Endothelial cell of umbilical vein (primary cell): ENCODE measurements at regions not wholly inside any gene's neighbourhood (a gene's known extent, or its start where the extent isn't known, plus 50 kb on each side); places are given as distances from the start of the nearest gene placed in this dataset.

ENCODE experiments used
- BruUV-seq: library from RNA; stranded (reverse); fragments of 400-500 nt; replicated peaks from 2 replicates; lab custom pipeline; 2021; lab: Mats Ljungman, UMichigan
- CTCF ChIA-PET: fragments of 300-600, 350-600 bp; sonication (Branson Sonifier 250); formaldehyde crosslinking; loops from one replicate; lab custom pipeline; 2021; ENCODE audit warnings: antibody characterized with exemption, inconsistent platforms; lab: Charles Lee
- POLR2A ChIA-PET: fragments of 300-600, 350-600 bp; sonication (Branson Sonifier 250); formaldehyde crosslinking; loops from one replicate; lab custom pipeline; 2021; ENCODE audit warnings: antibody characterized with exemption, inconsistent platforms; lab: Charles Lee
- DNase-seq: peaks from one replicate; pipeline ENCODE4 v3.0.0-alpha.2; 2011; ENCODE audit warnings: low read depth, low spot score
- FAIRE-seq: peaks from 2 replicates; lab custom pipeline; 2011; peaks lifted over from hg19 to GRCh38; lab: Jason Lieb, UNC
- H2AFZ ChIP-seq: 2 replicates; pipeline ENCODE4 v1.6.0; 2012; ENCODE audit warnings: low read depth, low read length, control low read depth, inconsistent platforms
- H3K27ac ChIP-seq: 2 replicates; pipeline ENCODE4 v1.5.1; 2011; ENCODE audit warnings: low read depth, mild to moderate bottlenecking, control low read depth, low read length, moderate library complexity; ENCODE audit not compliant: insufficient read depth
- H3K27me3 ChIP-seq, 2 experiments: 2 replicates each; pipeline versions ENCODE4 v1.6.0 to v1.6.1; 2011; ENCODE audit warnings: low read length in 2 of 2, mixed read lengths in 1 of 2; ENCODE audit not compliant: control insufficient read depth in 2 of 2, insufficient read depth in 2 of 2
- H3K36me3 ChIP-seq, 2 experiments: 2 replicates in 1 of 2; 3 replicates in 1 of 2; pipeline ENCODE4 v1.5.1; 2011; ENCODE audit warnings: low read length in 2 of 2, mild to moderate bottlenecking in 1 of 2, moderate library complexity in 1 of 2; ENCODE audit not compliant: control insufficient read depth in 2 of 2, insufficient read depth in 2 of 2; ENCODE audit errors: extremely low read depth in 1 of 2
- H3K4me1 ChIP-seq: 3 replicates; pipeline ENCODE4 v1.5.1; 2011; ENCODE audit warnings: mild to moderate bottlenecking, low read length; ENCODE audit not compliant: control insufficient read depth, insufficient read depth; ENCODE audit errors: extremely low read depth
- H3K4me2 ChIP-seq: 2 replicates; pipeline ENCODE4 v1.6.1; 2011; ENCODE audit warnings: low read length, control low read depth, mixed read lengths; ENCODE audit not compliant: insufficient read depth
- H3K4me3 ChIP-seq, 3 experiments: fragments of 200-600 bp in 1 of 3; sonication (generic), shearing (Covaris generic) in 1 of 3; replicated peaks in 1 of 3; 2 replicates each; pipeline ENCODE4 v1.5.1; 2011 to 2016; ENCODE audit warnings: control low read depth in 3 of 3, low read length in 3 of 3, mild to moderate bottlenecking in 2 of 3, inconsistent platforms in 1 of 3, low read depth in 1 of 3, moderate library complexity in 1 of 3; ENCODE audit not compliant: insufficient read depth in 1 of 3
- H3K79me2 ChIP-seq: 2 replicates; pipeline ENCODE4 v1.6.0; 2012; ENCODE audit warnings: low read length, inconsistent platforms; ENCODE audit not compliant: control insufficient read depth, insufficient read depth
- H3K9ac ChIP-seq: replicated peaks from 2 replicates; pipeline ENCODE3; 2011; ENCODE audit warnings: low read length, control low read depth; ENCODE audit not compliant: insufficient read depth; ENCODE audit errors: extremely low read depth
- H3K9me1 ChIP-seq: replicated peaks from 3 replicates; pipeline ENCODE4 v1.6.0; 2011; ENCODE audit warnings: mild to moderate bottlenecking, low read length; ENCODE audit not compliant: control insufficient read depth, insufficient read depth; ENCODE audit errors: extremely low read depth
- H3K9me3 ChIP-seq: replicated peaks from 2 replicates; pipeline ENCODE4 v1.5.1; 2012; ENCODE audit warnings: low read length, inconsistent platforms; ENCODE audit not compliant: control insufficient read depth, insufficient read depth
- H4K20me1 ChIP-seq: replicated peaks from 2 replicates; pipeline ENCODE3; 2011; ENCODE audit warnings: mild to moderate bottlenecking, low read length; ENCODE audit not compliant: control insufficient read depth, insufficient read depth; ENCODE audit errors: extremely low read depth
- EZH2 ChIP-seq: IDR thresholded peaks from 2 replicates; pipeline ENCODE4 v1.6.1; 2012; ENCODE audit warnings: borderline replicate concordance, low read depth, mild to moderate bottlenecking, moderate library complexity, low read length, inconsistent platforms; ENCODE audit not compliant: severe bottlenecking
- FOS ChIP-seq: IDR thresholded peaks from 2 replicates; pipeline ENCODE4 v1.6.1; 2011; ENCODE audit warnings: mild to moderate bottlenecking, low read length, moderate library complexity, borderline replicate concordance; ENCODE audit not compliant: insufficient read depth
- GATA2 ChIP-seq: IDR thresholded peaks from 2 replicates; pipeline ENCODE4 v1.7.0; 2011; ENCODE audit warnings: low read depth, mild to moderate bottlenecking, moderate library complexity, mixed read lengths, low read length; ENCODE audit not compliant: insufficient read length, insufficient read depth
- JUN ChIP-seq: IDR thresholded peaks from 2 replicates; pipeline ENCODE4 v1.6.1; 2011; ENCODE audit warnings: borderline replicate concordance, low read depth; ENCODE audit not compliant: insufficient read length, insufficient read depth
- MYC ChIP-seq: IDR thresholded peaks from one replicate; pipeline ENCODE4 v1.6.1; 2011; ENCODE audit warnings: mild to moderate bottlenecking, low read depth, low read length
- POLR2A ChIP-seq: IDR thresholded peaks from 2 replicates; pipeline ENCODE4 v1.6.1; 2012; ENCODE audit warnings: low read depth, mild to moderate bottlenecking, control low read depth, low read length
- POLR2AphosphoS5 ChIP-seq: IDR thresholded peaks from 2 replicates; pipeline ENCODE4 v1.6.1; 2012; ENCODE audit warnings: low read depth, mild to moderate bottlenecking, control low read depth, low read length, moderate library complexity; ENCODE audit not compliant: insufficient read depth
- dilution Hi-C: fragments of 300-500 bp; cut with MboI; formaldehyde crosslinking; loops from one replicate; pipeline ENCODE4 v1.15.0; 2019; ENCODE audit warnings: low sequenced_read_pairs; ENCODE audit not compliant: extremely low pct_ligation_motif_present
- intact Hi-C: fragments of 100-400 bp; cut with micrococcal nuclease; formaldehyde crosslinking; loops from one replicate; pipeline ENCODE4 v1.10.0; 2022
- TF ChIP-seq, protein P1 (sequence below), 2 donors: IDR thresholded peaks; 1 replicate in 1 of 2; 2 replicates in 1 of 2; pipeline ENCODE4 v1.5.1; 2011; ENCODE audit warnings: low read length in 2 of 2, mild to moderate bottlenecking in 2 of 2, moderate library complexity in 2 of 2, control low read depth in 1 of 2, inconsistent platforms in 1 of 2, low read depth in 1 of 2; ENCODE audit not compliant: insufficient read depth in 1 of 2; ENCODE audit errors: extremely low read depth in 1 of 2
- TF ChIP-seq, protein P2 (sequence below): IDR thresholded peaks from 2 replicates; pipeline ENCODE4 v1.6.1; 2011; ENCODE audit not compliant: insufficient read depth, insufficient read length

DNA sequence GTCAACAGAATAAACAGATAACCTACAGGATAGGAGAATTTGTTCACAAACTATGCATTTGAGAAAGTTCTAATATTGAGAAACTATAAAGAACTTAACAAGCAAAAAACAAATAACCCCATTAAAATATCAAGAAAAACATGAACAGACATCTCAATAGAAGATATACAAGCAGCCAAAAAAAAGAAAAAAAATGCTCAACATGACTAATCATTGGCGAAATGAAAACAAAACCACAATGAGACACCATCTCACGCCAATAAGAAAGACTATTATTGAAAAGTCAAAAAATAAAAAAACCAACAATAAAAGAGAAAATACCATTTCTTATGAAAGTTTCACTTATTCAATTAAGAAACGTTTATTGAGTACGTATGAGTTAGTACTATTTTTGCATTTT is 800.5 kb downstream of the CBLN2 start:
- H3K4me1 ChIP-seq, result no peaks in the 10 kb centered on the region
- no peaks in the 10 kb centered on the region for H4K20me1 ChIP-seq
- H2AFZ ChIP-seq, result no peak overlapping the region
- CTCF ChIA-PET, result no interaction called here
- no peaks in the 10 kb centered on the region for H3K27me3 ChIP-seq
- POLR2A ChIA-PET, result no interaction called here
- dilution Hi-C loops (no loop called here), intact Hi-C loops (no loop called here)
- H3K9ac ChIP-seq, result no peak overlapping the region
- no peaks in the 10 kb centered on the region for H3K9me3 ChIP-seq
- no TSS peak for BruUV-seq
- no peaks in the 10 kb centered on the region for H3K9me1 ChIP-seq
- H3K79me2 ChIP-seq, result no peaks in the 10 kb centered on the region
- FAIRE-seq, result no peak
- DNase-seq, result no peak
- H3K36me3 ChIP-seq, result no peaks in the 10 kb centered on the region
- H3K27ac ChIP-seq, result no peak overlapping the region
- TF ChIP-seq, protein P1, sequence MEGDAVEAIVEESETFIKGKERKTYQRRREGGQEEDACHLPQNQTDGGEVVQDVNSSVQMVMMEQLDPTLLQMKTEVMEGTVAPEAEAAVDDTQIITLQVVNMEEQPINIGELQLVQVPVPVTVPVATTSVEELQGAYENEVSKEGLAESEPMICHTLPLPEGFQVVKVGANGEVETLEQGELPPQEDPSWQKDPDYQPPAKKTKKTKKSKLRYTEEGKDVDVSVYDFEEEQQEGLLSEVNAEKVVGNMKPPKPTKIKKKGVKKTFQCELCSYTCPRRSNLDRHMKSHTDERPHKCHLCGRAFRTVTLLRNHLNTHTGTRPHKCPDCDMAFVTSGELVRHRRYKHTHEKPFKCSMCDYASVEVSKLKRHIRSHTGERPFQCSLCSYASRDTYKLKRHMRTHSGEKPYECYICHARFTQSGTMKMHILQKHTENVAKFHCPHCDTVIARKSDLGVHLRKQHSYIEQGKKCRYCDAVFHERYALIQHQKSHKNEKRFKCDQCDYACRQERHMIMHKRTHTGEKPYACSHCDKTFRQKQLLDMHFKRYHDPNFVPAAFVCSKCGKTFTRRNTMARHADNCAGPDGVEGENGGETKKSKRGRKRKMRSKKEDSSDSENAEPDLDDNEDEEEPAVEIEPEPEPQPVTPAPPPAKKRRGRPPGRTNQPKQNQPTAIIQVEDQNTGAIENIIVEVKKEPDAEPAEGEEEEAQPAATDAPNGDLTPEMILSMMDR (IDR thresholded peaks at IDR 0.05; ENCODE audit: extremely low read depth in 1 of 2, insufficient read depth in 1 of 2, low read depth in 1 of 2, low read length in 2 of 2), result no peak
- TF ChIP-seq GATA2 (no peak), MYC (no peak), FOS (no peak), POLR2A (no peak), JUN (no peak), POLR2AphosphoS5 (no peak), EZH2 (no peak)
- TF ChIP-seq, protein P2, sequence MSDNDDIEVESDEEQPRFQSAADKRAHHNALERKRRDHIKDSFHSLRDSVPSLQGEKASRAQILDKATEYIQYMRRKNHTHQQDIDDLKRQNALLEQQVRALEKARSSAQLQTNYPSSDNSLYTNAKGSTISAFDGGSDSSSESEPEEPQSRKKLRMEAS, result no peak
- no peak overlapping the region for H3K4me2 ChIP-seq
- H3K4me3 ChIP-seq, result no peak overlapping the region
